PC-9 (cell line): ENCODE measurements at regions not wholly inside any gene's neighbourhood (a gene's known extent, or its start where the extent isn't known, plus 50 kb on each side); places are given as distances from the start of the nearest gene placed in this dataset.
"Not testable (repeated sequence)": the region's sequence is repeated elsewhere in the genome, so short reads cannot be mapped to it uniquely, and the experiment has no call there.

Source experiments
- BruUV-seq: library from RNA; stranded (reverse); fragments of 400-500 nt; replicated peaks from 2 replicates; lab custom pipeline; 2021; lab: Mats Ljungman, UMichigan
- CTCF ChIA-PET: fragments of 300-600 bp; sonication (Branson Sonifier 250); formaldehyde crosslinking; loops from one replicate; lab custom pipeline; 2022; ENCODE audit warnings: antibody characterized with exemption; lab: Charles Lee
- POLR2A ChIA-PET: fragments of 300-600 bp; sonication (Branson Sonifier 250); formaldehyde crosslinking; loops from one replicate; lab custom pipeline; 2022; ENCODE audit warnings: antibody characterized with exemption; ENCODE audit not compliant: unreplicated experiment; lab: Charles Lee
- DNase-seq, 2 experiments: peaks; one replicate each; pipeline versions ENCODE4 v3.0.0 to v3.0.0-alpha.2; 2015 to 2022; ENCODE audit warnings: mixed read lengths in 1 of 2
- H2AFZ ChIP-seq: fragments of 200-600 bp; sonication (generic); 2 replicates; pipeline ENCODE4 v1.8.1; 2017; ENCODE audit warnings: antibody characterized with exemption
- H3F3A ChIP-seq: fragments of 200-600 bp; sonication (generic); 2 replicates; pipeline ENCODE4 v1.8.1; 2017; ENCODE audit warnings: antibody characterized with exemption, mild to moderate bottlenecking, low read depth; ENCODE audit not compliant: insufficient read depth
- H3K27ac ChIP-seq: fragments of 200-600 bp; sonication (generic); 2 replicates; pipeline ENCODE4 v1.6.1; 2016; ENCODE audit warnings: mixed run types
- H3K27me3 ChIP-seq: fragments of 200-600 bp; sonication (generic); 2 replicates; pipeline ENCODE4 v1.6.1; 2016; ENCODE audit warnings: low read depth, mixed run types; ENCODE audit not compliant: insufficient read depth
- H3K36me3 ChIP-seq: fragments of 200-600 bp; sonication (generic); 2 replicates; pipeline ENCODE4 v1.6.1; 2016; ENCODE audit warnings: low read depth, mixed run types
- H3K4me1 ChIP-seq: fragments of 200-600 bp; sonication (generic); replicated peaks from 2 replicates; pipeline ENCODE4 v1.6.1; 2016; ENCODE audit warnings: mixed run types; ENCODE audit not compliant: insufficient read depth
- H3K4me2 ChIP-seq: fragments of 200-600 bp; sonication (generic); 2 replicates; pipeline ENCODE4 v1.6.1; 2017; ENCODE audit warnings: mixed run types
- H3K4me3 ChIP-seq: fragments of 200-600 bp; sonication (generic); 2 replicates; pipeline ENCODE4 v1.6.1; 2016; ENCODE audit warnings: mixed run types
- H3K79me2 ChIP-seq: fragments of 200-600 bp; sonication (generic); 2 replicates; pipeline ENCODE4 v1.6.1; 2017; ENCODE audit warnings: low read depth, mixed run types
- H3K9me2 ChIP-seq: fragments of 200-600 bp; sonication (generic); 2 replicates; pipeline ENCODE4 v1.8.1; 2017; ENCODE audit warnings: mild to moderate bottlenecking; ENCODE audit not compliant: insufficient read depth
- H3K9me3 ChIP-seq: fragments of 200-600 bp; sonication (generic); 2 replicates; pipeline ENCODE4 v1.8.1; 2016; ENCODE audit warnings: low read depth; ENCODE audit not compliant: insufficient read depth
- H4K20me1 ChIP-seq: fragments of 200-600 bp; sonication (generic); 2 replicates; pipeline ENCODE4 v1.8.1; 2017; ENCODE audit not compliant: insufficient read depth
- EZH2 ChIP-seq: fragments of 200-600 bp; sonication (generic); IDR thresholded peaks from 2 replicates; pipeline ENCODE4 v1.8.0; 2017; ENCODE audit warnings: antibody characterized with exemption, low read depth
- intact Hi-C: fragments of 100-400 bp; cut with micrococcal nuclease; formaldehyde crosslinking; loops from one replicate; pipeline ENCODE4 v1.10.0; 2022; ENCODE audit not compliant: unreplicated experiment
- TF ChIP-seq, protein P1 (sequence below): fragments of 200-600 bp; sonication (generic); conservative IDR thresholded peaks from 2 replicates; pipeline ENCODE4 v1.6.1; 2017; ENCODE audit warnings: mixed run types, antibody characterized with exemption, mild to moderate bottlenecking, moderate library complexity

DNA sequence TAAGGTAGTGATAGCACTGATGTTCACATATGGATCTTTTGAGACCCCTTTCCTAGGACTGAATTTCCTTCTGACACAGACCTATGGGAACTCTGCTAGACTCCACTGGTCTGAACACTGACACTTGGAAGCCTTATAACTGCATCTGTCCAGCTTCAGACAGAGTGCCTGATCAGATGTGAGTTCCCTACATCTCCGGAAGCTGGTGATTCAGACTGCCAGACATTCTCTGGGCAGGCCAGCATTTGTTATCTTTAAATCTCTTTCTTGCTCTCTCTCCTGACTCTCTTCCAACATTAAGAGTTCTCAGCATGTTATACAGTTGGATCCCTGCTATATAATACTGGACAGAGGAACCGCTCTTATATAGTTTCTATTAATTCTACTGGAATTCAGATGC is 408.5 kb downstream of the ZEB2 start:
- ChIA-PET POLR2A (no interaction called here), CTCF (no interaction called here)
- no peaks in the 10 kb centered on the region for H3K27me3 ChIP-seq
- H3K79me2 ChIP-seq: no peaks in the 10 kb centered on the region
- no peaks in the 10 kb centered on the region for H3F3A ChIP-seq
- peak in 1 of 2 experiments; percentile 16 for DNase-seq
- H3K27ac ChIP-seq: no peak overlapping the region
- H3K9me3 ChIP-seq: no peaks in the 10 kb centered on the region
- TF ChIP-seq, protein P1, sequence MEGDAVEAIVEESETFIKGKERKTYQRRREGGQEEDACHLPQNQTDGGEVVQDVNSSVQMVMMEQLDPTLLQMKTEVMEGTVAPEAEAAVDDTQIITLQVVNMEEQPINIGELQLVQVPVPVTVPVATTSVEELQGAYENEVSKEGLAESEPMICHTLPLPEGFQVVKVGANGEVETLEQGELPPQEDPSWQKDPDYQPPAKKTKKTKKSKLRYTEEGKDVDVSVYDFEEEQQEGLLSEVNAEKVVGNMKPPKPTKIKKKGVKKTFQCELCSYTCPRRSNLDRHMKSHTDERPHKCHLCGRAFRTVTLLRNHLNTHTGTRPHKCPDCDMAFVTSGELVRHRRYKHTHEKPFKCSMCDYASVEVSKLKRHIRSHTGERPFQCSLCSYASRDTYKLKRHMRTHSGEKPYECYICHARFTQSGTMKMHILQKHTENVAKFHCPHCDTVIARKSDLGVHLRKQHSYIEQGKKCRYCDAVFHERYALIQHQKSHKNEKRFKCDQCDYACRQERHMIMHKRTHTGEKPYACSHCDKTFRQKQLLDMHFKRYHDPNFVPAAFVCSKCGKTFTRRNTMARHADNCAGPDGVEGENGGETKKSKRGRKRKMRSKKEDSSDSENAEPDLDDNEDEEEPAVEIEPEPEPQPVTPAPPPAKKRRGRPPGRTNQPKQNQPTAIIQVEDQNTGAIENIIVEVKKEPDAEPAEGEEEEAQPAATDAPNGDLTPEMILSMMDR: no peak
- no peak for TF ChIP-seq EZH2
- no peaks in the 10 kb centered on the region for H3K36me3 ChIP-seq
- H3K4me3 ChIP-seq: no peak overlapping the region
- no TSS peak for BruUV-seq
- H3K9me2 ChIP-seq: no peaks in the 10 kb centered on the region
- no peaks in the 10 kb centered on the region for H3K4me1 ChIP-seq
- H2AFZ ChIP-seq: no peak overlapping the region
- intact Hi-C loops: no loop called here
- no peaks in the 10 kb centered on the region for H4K20me1 ChIP-seq
- H3K4me2 ChIP-seq: no peak overlapping the region

DNA sequence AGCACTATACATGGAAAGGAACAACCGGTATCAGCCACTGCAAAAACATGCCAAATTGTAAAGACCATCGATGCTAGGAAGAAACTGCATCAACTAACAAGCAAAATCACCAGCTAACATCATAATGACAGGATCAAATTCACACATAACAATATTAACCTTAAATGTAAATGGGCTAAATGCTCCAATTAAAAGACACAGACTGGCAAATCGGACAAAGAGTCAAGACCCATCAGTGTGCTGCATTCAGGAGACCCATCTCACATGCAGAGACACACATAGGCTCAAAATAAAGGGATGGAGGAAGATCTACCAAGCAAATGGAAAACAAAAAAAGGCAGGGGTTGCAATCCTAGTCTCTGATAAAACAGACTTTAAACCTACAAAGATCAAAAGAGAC is 413.8 kb downstream of the ZEB2 start:
- H3K4me2 ChIP-seq, H3K4me3 ChIP-seq, H3F3A ChIP-seq, H3K9me3 ChIP-seq, H3K27me3 ChIP-seq, H3K79me2 ChIP-seq, POLR2A ChIA-PET, H3K9me2 ChIP-seq, DNase-seq, BruUV-seq, H3K27ac ChIP-seq, H4K20me1 ChIP-seq, intact Hi-C loops, CTCF ChIA-PET, H3K4me1 ChIP-seq, H3K36me3 ChIP-seq, H2AFZ ChIP-seq: not testable (repeated sequence)

DNA sequence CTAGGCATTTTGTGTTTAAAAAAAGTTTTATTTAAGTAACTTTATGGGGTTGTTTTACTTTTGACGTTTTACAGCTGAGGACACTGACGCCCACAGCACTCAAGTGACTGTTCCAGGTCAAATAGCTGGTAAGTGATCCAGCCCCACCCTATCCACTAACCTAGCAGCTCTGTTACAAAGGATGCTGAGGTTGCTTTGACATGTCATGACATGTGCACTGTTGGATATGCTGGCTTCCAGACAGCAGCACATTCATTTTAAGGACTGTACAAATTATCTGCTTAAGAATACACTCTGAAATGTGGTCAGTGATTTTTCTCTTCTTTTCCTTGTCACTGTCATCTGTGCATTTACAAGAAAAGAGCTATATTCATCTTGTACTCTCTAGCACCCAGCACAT is 417.5 kb downstream of the ZEB2 start:
- intact Hi-C loops: no loop called here
- Histone ChIP-seq H2AFZ (no peak overlapping the region), H3K4me1 (no peaks in the 10 kb centered on the region), H3F3A (no peaks in the 10 kb centered on the region), H3K27me3 (no peaks in the 10 kb centered on the region), H3K79me2 (no peaks in the 10 kb centered on the region), H3K36me3 (no peaks in the 10 kb centered on the region), H3K9me3 (no peaks in the 10 kb centered on the region), H4K20me1 (no peaks in the 10 kb centered on the region), H3K9me2 (no peaks in the 10 kb centered on the region), H3K27ac (no peak overlapping the region), H3K4me2 (no peak overlapping the region), H3K4me3 (no peak overlapping the region)
- ChIA-PET POLR2A (no interaction called here), CTCF (no interaction called here)
- DNase-seq: no peak
- TF ChIP-seq, protein P1: no peak
- TF ChIP-seq EZH2: no peak
- BruUV-seq: no TSS peak

DNA sequence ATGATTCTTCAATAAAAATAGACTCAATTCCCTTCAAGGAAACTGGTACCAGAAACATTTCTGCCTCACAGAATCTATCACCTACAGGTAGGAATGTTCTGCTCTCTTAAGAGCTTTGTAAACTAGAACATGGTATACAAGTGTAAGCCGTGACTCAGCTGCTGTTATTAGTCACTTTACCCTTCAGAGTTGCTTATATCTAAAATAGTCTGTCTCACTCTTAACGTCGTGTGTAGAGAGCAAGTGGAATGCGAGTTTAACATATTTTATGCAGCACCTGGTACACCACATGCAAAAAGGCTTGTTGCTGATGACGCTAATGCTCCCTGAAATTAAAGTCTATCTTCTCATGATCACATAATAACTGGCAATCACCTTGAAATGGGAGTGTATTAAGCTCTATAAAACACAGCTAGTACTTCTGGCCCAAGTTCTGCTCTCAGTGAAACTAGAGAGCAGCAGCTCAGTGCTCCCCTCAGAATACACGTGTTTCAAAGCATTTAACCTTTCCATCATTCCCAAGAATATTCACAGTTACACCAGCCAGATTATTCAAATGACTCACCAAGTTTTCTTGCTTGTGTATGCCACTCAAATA is 420.0 kb downstream of the ZEB2 start:
- no peaks in the 10 kb centered on the region for H4K20me1 ChIP-seq
- H3K27me3 ChIP-seq: no peaks in the 10 kb centered on the region
- no peaks in the 10 kb centered on the region for H3K9me3 ChIP-seq
- no peak overlapping the region for H3K4me2 ChIP-seq
- POLR2A ChIA-PET: interaction anchor here (0.6 to 0.7 kb wide), 2 partner anchors 14 to 983 kb away, joined by 3 read pairs; no protein-coding TSS in a partner anchor
- no peaks in the 10 kb centered on the region for H3K79me2 ChIP-seq
- no peak overlapping the region for H3K27ac ChIP-seq
- H3K9me2 ChIP-seq: no peaks in the 10 kb centered on the region
- no TSS peak for BruUV-seq
- H2AFZ ChIP-seq: no peak overlapping the region
- CTCF ChIA-PET: interaction anchor here (0.7 kb wide), 1 partner anchor 184 kb away, joined by 4 read pairs; no protein-coding TSS in a partner anchor
- DNase-seq: peak; percentile 15 to 36
- H3K4me1 ChIP-seq: no peaks in the 10 kb centered on the region
- H3K36me3 ChIP-seq: no peaks in the 10 kb centered on the region
- intact Hi-C loops: no loop called here
- H3F3A ChIP-seq: no peaks in the 10 kb centered on the region
- H3K4me3 ChIP-seq: no peak overlapping the region
- TF ChIP-seq EZH2: no peak
- TF ChIP-seq, protein P1: no peak
